ENCODE measurements at regions not wholly inside any gene's neighbourhood (a gene's known extent, or its start where the extent isn't known, plus 50 kb on each side); places are given as distances from the start of the nearest gene placed in this dataset.

GRCh38 chr6:85747666-85748065, 105.0 kb upstream of the SYNCRIP start:
- no peak for TF ChIP-seq POLR2A (IDR thresholded peaks at IDR 0.05)
- TF ChIP-seq CTCF (IDR thresholded peaks at IDR 0.05) = no peak
- Histone ChIP-seq H3K27ac (no peak overlapping the region), H3K27me3 (peaks cover 0 to 7% (median 0%) of the 10 kb centered on the region in 9 donors), H3K4me1 (no peaks in the 10 kb centered on the region), H3K9me3 (peaks cover 0 to under 1% (median 0%) of the 10 kb centered on the region in 12 donors), H3K4me3 (no peak overlapping the region), H3K36me3 (no peaks in the 10 kb centered on the region)
- no peak for ATAC-seq
- DNase-seq = no peak
- WGBS, 4 donors = 78 to 82% (median 80%) methylated on average over 1 of the region's 1 CpG
- intact Hi-C loops (cut with DNase I) = no loop called here

DNA sequence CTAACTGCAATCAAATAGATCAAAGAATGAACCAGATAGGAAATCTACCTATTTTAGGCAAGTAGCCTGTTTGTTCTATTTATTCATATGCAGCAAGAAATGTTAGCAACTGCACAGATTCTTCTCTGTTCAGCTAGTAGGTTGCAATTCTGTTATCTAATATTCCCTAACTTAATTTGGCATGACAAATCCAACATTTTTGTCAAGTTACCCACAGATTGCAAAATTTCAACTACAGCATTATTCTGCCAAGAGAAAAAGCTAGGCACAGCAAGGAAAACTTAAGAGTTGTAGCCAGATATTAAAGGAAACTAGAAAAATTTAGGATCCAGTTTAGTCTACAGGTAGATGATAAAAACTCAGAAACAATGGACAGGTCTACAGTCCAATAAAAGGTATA, 104.4 kb upstream of the SYNCRIP start:
- intact Hi-C loops (cut with DNase I) = no loop called here
- H3K4me1 ChIP-seq = no peaks in the 10 kb centered on the region
- H3K27me3 ChIP-seq = peaks cover 0 to 7% (median 0%) of the 10 kb centered on the region in 9 donors
- no peak for ATAC-seq
- TF ChIP-seq CTCF (IDR thresholded peaks at IDR 0.05) (no peak), POLR2A (IDR thresholded peaks at IDR 0.05) (no peak)
- no peak overlapping the region for H3K27ac ChIP-seq
- no peaks in the 10 kb centered on the region for H3K36me3 ChIP-seq
- no peak overlapping the region for H3K4me3 ChIP-seq
- H3K9me3 ChIP-seq = peaks cover 0 to 7% (median 0%) of the 10 kb centered on the region in 12 donors
- DNase-seq = no peak

GRCh38 chr6:85744433-85744970, 101.8 kb upstream of the SYNCRIP start:
- WGBS, 4 donors = 62 to 76% (median 71%) methylated on average over 4 of the region's 4 CpGs
- no peaks in the 10 kb centered on the region for H3K36me3 ChIP-seq
- peaks cover 0 to 8% (median 0%) of the 10 kb centered on the region in 12 donors for H3K9me3 ChIP-seq
- TF ChIP-seq CTCF (IDR thresholded peaks at IDR 0.05) (no peak), POLR2A (IDR thresholded peaks at IDR 0.05) (no peak)
- ATAC-seq (no peak), DNase-seq (no peak)
- no peaks in the 10 kb centered on the region for H3K4me1 ChIP-seq
- no peak overlapping the region for H3K27ac ChIP-seq
- peaks cover 0 to 7% (median 0%) of the 10 kb centered on the region in 9 donors for H3K27me3 ChIP-seq
- intact Hi-C loops (cut with DNase I) = no loop called here
- H3K4me3 ChIP-seq = no peak overlapping the region

GRCh38 chr6:85726206-85726605, 83.5 kb upstream of the SYNCRIP start:
- Histone ChIP-seq H3K36me3 (no peaks in the 10 kb centered on the region), H3K27me3 (no peaks in the 10 kb centered on the region), H3K4me1 (no peaks in the 10 kb centered on the region), H3K27ac (no peak overlapping the region), H3K4me3 (no peak overlapping the region), H3K9me3 (peaks cover 0 to 19% (median 0%) of the 10 kb centered on the region in 12 donors)
- ATAC-seq (no peak), DNase-seq (no peak)
- TF ChIP-seq CTCF (IDR thresholded peaks at IDR 0.05) = no peak
- no peak for TF ChIP-seq POLR2A (IDR thresholded peaks at IDR 0.05)
- intact Hi-C loops (cut with DNase I) = no loop called here
